CD4-positive, alpha-beta T cell treated with Interleukin-15 for 1 hour (primary cell): ENCODE measurements at regions not wholly inside any gene's neighbourhood (a gene's known extent, or its start where the extent isn't known, plus 50 kb on each side); places are given as distances from the start of the nearest gene placed in this dataset.
"Not testable (repeated sequence)": the region's sequence is repeated elsewhere in the genome, so short reads cannot be mapped to it uniquely, and the experiment has no call there.

ENCODE experiments used
- DNase-seq: peaks from one replicate; pipeline ENCODE4 v3.0.0-alpha.2; 2020

DNA sequence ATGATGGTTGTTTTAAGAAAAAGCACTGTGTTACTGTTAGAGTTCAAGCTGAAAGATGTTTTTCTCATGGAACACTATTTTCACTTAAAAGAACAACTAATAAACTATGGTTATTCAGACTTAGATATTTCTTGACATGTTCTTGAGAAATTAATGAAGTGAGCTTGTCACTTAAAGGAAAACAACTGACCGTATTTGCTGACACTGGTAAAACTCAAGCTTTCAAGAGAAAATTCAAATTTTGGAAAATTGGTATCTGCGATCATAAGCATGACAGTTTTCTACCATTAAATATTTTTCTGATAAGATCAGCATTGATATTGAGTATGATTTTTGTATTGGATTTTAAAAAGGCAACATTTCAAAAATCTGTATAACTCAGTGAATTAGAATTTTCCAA is 549.5 kb upstream of the ACTRT1 start:
- DNase-seq = no peak

DNA sequence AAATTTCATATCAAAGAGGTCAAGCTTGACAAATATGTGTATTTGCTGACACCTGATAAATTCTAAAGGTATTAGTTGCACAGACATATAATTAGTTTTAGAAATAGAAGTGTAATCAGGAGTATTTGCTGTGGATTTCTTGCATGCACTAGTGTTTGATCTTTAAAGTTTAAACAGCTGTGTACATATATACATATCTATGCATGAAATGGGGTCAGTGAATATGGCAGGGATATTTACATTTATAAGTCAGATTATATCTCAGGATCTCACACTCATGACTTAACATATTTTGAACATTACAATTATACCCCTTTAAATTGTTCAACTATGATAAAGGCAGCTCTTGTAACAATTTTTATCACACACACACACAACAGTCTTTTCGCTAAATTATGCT is 547.4 kb upstream of the ACTRT1 start:
- DNase-seq = no peak

DNA sequence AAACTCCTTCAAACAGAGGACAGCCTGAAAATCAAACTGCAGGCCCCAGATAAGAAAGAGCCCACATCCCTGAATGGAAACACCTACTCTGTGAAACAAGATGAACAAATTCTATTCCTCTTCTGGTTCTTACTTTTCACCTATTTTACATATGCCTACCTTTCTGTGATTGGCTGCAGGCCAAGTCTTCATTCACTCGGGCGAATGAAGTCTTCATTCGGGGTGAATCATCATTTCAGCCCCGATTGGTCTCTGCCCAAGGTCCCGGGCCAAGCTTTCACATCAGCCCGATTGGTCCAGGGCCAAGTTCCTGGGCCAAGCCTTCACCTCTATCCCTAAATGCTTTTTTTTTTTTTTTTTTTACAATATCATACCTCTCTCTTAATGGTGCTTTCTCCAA is 529.8 kb upstream of the ACTRT1 start:
- DNase-seq = no peak

DNA sequence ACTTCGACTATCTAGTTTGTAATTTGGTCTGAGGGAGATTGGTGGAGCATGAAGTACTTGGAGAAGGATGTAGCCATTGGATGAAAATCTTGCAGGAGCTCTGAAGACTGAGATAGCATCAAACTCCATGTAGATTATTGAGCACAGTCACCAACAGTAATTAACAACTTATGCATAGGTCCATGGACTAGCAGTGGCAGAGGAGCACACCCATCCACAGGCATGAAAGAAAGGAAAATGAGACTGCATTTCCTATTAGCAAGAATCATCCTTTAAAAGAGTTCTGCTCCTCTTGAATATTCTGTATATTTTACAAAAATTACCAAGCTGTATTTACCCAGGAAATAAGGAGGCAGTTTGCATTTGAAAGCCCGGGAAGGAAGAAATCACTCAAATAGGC is 529.4 kb upstream of the ACTRT1 start:
- DNase-seq = no peak

DNA sequence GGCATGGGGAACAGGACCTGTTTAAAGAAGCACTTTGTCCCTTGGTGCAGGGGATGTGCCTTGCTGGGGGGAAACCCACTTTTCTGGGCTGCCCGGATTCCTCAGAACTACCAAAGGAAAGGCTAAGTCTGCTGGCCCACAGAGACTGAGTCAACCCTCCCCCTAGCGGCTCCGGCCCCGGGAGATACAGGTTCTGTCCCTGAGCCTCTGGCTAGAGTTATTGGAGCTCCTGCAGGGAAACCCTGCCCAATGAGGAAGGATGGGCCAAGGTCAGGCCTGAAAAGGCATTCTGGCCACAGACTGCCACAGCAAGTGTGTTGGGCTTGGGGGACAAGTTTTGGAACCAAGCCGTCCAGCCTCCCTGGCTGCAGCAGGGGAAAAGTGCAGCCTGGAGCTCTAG is 490.9 kb upstream of the ACTRT1 start:
- DNase-seq = no peak

- DNase-seq = no peak
Measured at GRCh38 chrX:128518508-128518907, 466.3 kb upstream of the ACTRT1 start.

GRCh38 chrX:128517691-128518090 is 465.5 kb upstream of the ACTRT1 start:
- DNase-seq = no peak

- no peak for DNase-seq
Measured at GRCh38 chrX:128504496-128504895, 452.3 kb upstream of the ACTRT1 start.

- DNase-seq = no peak
Measured at GRCh38 chrX:128464116-128464515, 411.9 kb upstream of the ACTRT1 start.

DNA sequence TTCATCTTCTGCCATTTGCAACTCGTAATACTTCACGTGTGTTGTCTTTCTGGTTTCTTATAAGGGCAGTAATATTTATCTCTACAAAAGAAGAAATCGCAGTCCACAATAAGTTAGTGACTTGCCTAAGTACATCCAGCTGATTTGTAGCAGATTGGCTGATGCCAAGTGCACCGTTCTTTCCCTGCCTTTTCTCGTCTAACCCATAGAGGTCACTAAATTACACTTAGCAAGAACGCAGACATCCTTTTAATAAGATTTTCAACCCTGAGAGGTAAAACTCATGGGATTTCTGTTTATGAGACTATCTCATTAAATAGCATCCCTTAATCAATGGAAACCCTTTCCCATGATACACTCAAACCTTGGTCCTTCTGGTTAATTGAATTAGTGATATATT is 408.6 kb upstream of the ACTRT1 start:
- no peak for DNase-seq

DNA sequence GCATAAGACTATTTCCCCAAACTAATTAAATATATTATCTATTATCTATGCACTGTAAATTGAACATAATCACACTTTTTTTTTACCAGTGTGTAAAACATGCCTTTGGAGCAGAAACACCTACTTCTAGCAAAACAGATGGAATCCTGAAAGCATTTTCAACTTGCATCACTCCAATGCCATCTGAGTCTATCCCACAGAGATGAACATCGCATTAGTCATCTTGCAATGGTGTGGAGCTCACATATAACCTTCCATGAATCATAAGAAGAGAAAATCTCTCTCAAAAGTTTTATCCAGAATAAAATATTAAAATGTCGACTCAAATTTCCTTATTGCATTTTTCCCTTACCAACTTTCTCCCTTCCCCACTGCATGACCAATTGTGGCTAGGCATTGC is 406.7 kb upstream of the ACTRT1 start:
- DNase-seq = no peak

- no peak for DNase-seq
Measured at GRCh38 chrX:128457674-128458073, 405.5 kb upstream of the ACTRT1 start.

GRCh38 chrX:128439159-128439558 is 387.0 kb upstream of the ACTRT1 start:
- DNase-seq = no peak

DNA sequence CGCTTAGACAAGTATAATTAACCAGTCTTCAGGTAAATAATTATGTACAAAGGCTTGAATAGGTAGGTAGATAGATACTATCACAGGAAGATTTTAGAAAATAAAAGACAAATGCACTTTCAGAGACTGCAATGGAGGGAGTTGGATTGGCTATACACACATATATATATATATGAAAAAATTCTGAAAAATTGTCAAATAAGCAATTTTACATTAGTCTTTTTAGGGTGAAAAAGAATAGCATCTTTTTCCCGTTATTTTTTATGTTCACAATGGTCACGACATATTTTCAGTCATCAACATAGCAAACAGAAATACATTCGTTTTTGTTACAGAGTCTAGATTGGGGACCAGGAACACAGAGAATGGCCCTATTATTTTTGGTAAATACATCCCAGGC is 385.9 kb upstream of the ACTRT1 start:
- DNase-seq = no peak

DNA sequence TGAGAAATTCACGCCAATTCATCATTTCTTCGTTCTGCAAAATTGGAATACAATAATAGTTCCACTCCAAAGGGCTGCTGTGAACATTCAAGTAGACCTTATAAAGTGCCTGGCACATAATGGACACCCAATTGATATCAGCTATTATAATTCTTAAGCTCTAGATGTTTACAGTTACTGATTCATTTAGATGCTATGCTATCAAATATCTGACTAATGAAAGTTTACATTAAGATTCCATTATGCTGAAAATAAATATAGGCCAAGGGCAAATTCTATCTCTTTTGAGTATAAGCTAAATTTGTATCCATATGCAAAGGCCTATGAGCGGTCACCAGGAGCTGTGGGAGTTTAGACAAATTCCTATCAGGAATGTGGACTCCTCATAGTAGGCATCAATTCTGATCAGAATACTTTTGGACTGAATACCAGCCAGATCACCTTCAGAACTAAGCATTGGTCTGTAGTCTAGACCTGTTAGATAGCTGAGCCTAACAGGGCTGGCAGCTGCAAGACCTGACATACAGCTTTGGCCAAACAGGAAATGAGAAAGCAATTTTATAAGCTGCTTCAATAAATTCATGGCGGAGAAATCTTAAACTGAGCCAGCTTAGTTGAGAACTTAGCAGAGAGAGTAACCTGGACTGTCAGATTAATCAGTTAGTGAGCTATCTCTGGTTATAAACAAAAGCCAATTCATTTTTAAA is 384.3 kb upstream of the ACTRT1 start:
- no peak for DNase-seq

DNA sequence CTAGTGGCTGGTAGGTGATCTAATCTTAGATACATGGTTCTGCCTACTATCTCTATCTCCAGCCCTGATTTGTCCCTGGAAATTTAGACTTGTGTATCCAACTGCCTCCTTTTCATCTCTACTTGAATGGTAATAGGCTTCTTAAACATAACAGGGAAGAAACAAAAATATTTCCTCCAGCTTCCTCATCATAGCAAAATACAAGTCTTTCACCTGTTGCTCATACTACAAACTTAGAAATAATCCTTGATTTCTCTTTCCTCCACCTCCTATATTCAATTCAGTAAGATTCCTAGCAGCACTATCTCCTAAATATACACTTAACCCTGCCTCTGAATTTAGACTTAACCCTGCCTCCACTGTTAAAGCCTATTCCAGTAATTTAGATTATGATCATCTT is 373.3 kb upstream of the ACTRT1 start:
- no peak for DNase-seq

GRCh38 chrX:128408842-128409241 is 356.6 kb upstream of the ACTRT1 start:
- DNase-seq = no peak

GRCh38 chrX:128396601-128397000 is 344.4 kb upstream of the ACTRT1 start:
- DNase-seq = no peak

- not testable (repeated sequence) for DNase-seq
Measured at GRCh38 chrX:128383846-128384245, 331.6 kb upstream of the ACTRT1 start.

DNA sequence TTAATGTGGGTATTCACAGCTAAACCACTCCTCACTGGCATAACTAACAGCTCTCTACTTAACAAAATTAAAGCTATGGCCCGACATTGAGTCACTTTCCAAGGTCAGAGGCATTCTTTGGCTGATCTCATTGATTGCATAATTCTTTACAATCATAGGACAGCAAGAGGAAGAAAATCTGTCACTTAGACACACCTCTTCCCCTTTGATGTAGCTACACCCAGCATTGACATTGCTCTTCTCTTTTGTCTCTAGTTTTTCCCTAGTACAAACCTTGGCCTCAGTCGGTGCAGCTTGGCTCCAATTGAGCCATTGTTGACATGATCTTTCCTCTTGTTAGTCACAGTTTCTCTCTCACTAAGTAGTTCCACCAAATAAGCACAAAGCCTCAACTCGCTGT is 313.3 kb upstream of the ACTRT1 start:
- no peak for DNase-seq

GRCh38 chrX:128335671-128336070 is 283.5 kb upstream of the ACTRT1 start:
- DNase-seq = no peak

DNA sequence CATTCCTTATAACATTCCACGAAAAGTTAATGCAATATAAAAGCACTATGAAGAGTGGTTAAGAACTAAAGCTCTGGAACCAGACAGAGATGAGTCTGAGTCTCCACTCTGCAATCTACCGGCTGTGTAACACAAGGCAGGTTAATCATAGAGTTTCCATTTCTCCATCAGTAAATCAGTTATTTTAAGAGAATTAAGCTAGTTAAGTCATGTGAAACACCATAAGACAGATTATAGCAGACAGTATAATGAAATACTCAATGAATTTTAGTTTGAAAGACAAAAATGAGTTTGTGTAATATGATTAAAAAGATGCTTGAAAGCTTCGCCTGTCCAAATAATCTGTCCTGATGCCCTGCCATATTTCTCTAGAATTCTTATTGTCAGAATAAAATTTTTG is 282.6 kb upstream of the ACTRT1 start:
- DNase-seq = no peak

DNA sequence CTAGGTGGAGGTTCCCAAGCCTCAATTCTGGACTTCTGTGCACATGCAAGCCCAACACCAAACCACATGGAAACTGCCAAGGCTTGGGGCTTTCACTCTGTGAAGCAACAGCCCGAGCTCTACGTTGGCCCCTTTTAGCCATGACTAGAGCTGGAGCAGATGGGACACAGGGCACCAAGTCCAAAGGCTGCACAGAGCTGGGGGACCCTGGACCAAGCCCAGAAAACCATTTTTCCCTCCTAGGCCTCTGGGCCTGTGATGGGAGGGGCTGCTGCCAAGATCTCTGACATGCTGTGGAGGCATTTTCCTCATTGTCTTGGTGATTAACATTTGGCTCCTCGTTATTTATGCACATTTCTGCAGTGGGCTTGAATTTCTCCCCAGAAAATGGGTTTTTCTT is 258.7 kb upstream of the ACTRT1 start:
- DNase-seq = no peak

DNA sequence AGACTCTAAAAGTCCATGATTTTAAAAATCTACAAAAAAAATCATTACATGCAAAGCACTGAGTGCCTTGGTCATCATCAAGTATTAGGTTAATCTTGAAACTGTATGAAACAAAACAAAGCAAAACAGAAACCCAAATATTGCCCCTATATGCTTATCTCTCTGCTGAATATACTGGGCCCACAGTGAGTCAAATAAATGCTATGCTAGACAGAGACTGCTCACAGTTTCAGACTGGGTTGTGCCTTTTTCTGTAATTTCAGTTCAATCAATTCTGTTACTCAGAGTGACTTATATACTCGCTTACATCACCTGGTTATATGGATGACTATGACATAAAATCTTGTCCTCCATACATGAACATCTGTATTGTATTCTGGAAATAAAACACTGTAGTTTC is 257.1 kb upstream of the ACTRT1 start:
- no peak for DNase-seq

DNA sequence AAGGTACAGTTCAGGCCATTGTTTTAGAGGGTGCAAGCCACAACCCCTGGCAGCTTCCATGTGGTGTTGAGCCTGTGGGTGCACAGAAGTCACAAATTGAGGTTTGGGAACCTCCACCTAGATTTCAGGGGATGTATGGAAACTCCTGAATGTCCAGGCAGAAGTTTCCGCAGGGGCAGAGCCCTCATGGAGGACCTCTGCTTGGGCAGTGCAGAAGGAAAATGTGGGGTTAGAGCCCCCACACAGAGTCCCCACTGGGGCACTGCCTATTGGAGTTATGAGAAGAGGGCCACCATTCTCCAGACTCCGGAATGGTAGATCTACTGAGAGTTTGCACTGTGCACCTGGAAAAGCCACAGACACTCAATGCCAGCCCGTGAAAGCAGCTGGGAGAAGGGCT is 242.0 kb upstream of the ACTRT1 start:
- DNase-seq = no peak

DNA sequence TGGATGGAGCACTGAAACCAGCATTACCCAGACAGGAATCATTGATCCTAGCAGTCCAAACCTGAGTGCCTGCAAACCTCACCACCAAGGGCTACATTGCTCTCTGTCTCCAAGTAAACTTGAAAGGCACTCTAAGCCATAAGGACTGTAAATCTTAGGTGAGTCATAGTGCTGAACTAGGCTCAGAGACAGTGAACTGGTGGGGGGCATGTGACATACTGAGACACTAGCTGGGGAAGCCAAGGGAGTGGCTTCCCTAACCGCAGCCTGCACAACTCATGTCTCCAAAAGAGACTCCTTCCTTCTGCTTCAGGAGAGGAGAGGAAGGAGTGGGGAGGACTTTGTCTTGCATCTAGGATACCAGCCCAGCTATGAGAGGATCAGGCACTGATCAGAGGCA is 235.5 kb upstream of the ACTRT1 start:
- DNase-seq = no peak
